ENCODE measurements at regions not wholly inside any gene's neighbourhood (a gene's known extent, or its start where the extent isn't known, plus 50 kb on each side); places are given as distances from the start of the nearest gene placed in this dataset.

DNA sequence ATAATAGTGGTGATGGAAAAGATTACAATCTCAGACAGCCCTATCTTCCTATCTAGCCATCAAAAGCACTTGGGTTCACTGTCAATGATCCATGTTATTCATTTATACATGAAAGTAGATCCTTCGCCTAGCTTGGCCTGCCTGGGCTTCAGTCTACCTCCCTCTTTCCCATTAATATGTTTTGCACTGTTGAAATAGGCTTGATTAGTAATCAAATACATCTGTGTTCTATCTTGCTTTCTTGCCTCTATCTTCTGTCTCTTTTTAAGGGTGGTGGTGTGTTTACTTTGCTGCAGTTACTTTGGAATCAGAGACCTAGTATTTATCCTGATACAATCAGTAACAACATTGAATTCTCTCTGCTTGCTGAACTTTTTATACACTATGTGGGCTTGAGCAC is 521.2 kb downstream of the TNS1 start:
- Mint-ChIP-seq H3K4me3 (no peak overlapping the region), H3K4me1 (no peaks in the 10 kb centered on the region), H3K27ac (no peak overlapping the region), H3K9me3 (ENCODE audit: insufficient read depth) (no peaks in the 10 kb centered on the region), H3K27me3 (peaks cover 29% of the 10 kb centered on the region)
- no CpG with 5 or more reads among the region's 1 CpG for WGBS (ENCODE audit: insufficient coverage)
- POLR2A ChIA-PET = no interaction called here
- no peak overlapping the region for H3K4me2 ChIP-seq (replicated peaks; ENCODE audit: low read depth, low read length, poor library complexity, severe bottlenecking)
- ATAC-seq (ENCODE audit: low read depth) (no peak), DNase-seq (no peak)
- CTCF ChIA-PET = no interaction called here
- no peaks in the 10 kb centered on the region for H4K20me1 ChIP-seq (ENCODE audit: control insufficient read depth, insufficient read depth, low read length, poor library complexity, severe bottlenecking)
- H3K9ac ChIP-seq (ENCODE audit: low read length) = no peak overlapping the region
- TF ChIP-seq, protein P1, sequence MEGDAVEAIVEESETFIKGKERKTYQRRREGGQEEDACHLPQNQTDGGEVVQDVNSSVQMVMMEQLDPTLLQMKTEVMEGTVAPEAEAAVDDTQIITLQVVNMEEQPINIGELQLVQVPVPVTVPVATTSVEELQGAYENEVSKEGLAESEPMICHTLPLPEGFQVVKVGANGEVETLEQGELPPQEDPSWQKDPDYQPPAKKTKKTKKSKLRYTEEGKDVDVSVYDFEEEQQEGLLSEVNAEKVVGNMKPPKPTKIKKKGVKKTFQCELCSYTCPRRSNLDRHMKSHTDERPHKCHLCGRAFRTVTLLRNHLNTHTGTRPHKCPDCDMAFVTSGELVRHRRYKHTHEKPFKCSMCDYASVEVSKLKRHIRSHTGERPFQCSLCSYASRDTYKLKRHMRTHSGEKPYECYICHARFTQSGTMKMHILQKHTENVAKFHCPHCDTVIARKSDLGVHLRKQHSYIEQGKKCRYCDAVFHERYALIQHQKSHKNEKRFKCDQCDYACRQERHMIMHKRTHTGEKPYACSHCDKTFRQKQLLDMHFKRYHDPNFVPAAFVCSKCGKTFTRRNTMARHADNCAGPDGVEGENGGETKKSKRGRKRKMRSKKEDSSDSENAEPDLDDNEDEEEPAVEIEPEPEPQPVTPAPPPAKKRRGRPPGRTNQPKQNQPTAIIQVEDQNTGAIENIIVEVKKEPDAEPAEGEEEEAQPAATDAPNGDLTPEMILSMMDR (IDR thresholded peaks at IDR 0.05) = no peak
- no peak for TF ChIP-seq EZH2 (IDR thresholded peaks at IDR 0.05; ENCODE audit: borderline replicate concordance, insufficient read depth, low read depth, low read length, poor library complexity, severe bottlenecking)
- no peak overlapping the region for H3K27ac ChIP-seq (ENCODE audit: low read length in 2 of 2)
- H3K4me3 ChIP-seq (ENCODE audit: control extremely low read depth in 1 of 5, extremely low read depth in 1 of 5, insufficient read depth in 1 of 5, low read depth in 2 of 5, low read length in 4 of 5) = no peak overlapping the region
- H3K27me3 ChIP-seq (replicated peaks in 1 of 4; ENCODE audit: control extremely low read depth in 1 of 4, control insufficient read depth in 3 of 4, insufficient read depth in 4 of 4, low read length in 3 of 4) = no peaks in the 10 kb centered on the region
- H2AFZ ChIP-seq (ENCODE audit: insufficient read depth, low read depth, low read length, poor library complexity, severe bottlenecking) = no peak overlapping the region
- intact Hi-C loops (cut with micrococcal nuclease) = no loop called here
- no peaks in the 10 kb centered on the region for H3K9me3 ChIP-seq (ENCODE audit: control extremely low read depth in 1 of 3, control insufficient read depth in 2 of 3, insufficient read depth in 1 of 3, low read length in 2 of 3)
- no peaks in the 10 kb centered on the region for H3K79me2 ChIP-seq (ENCODE audit: control insufficient read depth, insufficient read depth, low read length)
- no peaks in the 10 kb centered on the region for H3K4me1 ChIP-seq (ENCODE audit: control insufficient read depth in 2 of 2, insufficient read depth in 2 of 2, low read length in 2 of 2)
- H3K36me3 ChIP-seq (replicated peaks in 1 of 2; ENCODE audit: control extremely low read depth in 1 of 2, control insufficient read depth in 1 of 2, extremely low read depth in 1 of 2, insufficient read depth in 2 of 2, low read length in 1 of 2) = no peaks in the 10 kb centered on the region

DNA sequence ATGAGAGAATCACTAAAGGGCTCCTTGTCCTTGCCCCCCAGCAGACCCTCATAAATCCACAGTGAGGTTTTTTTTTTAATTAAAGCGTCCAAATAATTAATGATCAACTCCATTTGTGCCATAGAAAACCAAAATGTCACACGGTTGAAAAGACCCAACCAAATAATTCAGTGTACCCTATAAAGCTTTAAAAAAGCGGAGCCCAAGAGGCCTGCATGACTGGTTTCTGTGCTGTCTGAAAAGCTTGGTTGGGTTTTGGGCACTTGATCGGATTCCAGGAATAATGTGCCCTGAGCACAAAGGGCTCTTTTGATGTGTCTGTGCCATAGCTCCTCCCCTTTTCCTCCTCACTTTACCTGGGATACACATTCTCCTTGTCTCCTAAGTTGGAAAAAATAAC is 523.2 kb downstream of the TNS1 start:
- H3K27ac ChIP-seq (ENCODE audit: low read length in 2 of 2) = no peak overlapping the region
- POLR2A ChIA-PET = no interaction called here
- H3K27me3 ChIP-seq (replicated peaks in 1 of 4; ENCODE audit: control extremely low read depth in 1 of 4, control insufficient read depth in 3 of 4, insufficient read depth in 4 of 4, low read length in 3 of 4) = no peaks in the 10 kb centered on the region
- no peaks in the 10 kb centered on the region for H3K36me3 ChIP-seq (replicated peaks in 1 of 2; ENCODE audit: control extremely low read depth in 1 of 2, control insufficient read depth in 1 of 2, extremely low read depth in 1 of 2, insufficient read depth in 2 of 2, low read length in 1 of 2)
- no peaks in the 10 kb centered on the region for H3K79me2 ChIP-seq (ENCODE audit: control insufficient read depth, insufficient read depth, low read length)
- no peak overlapping the region for H3K9ac ChIP-seq (ENCODE audit: low read length)
- intact Hi-C loops (cut with micrococcal nuclease) = no loop called here
- H3K4me3 Mint-ChIP-seq = no peak overlapping the region
- CTCF ChIA-PET = no interaction called here
- no peaks in the 10 kb centered on the region for H3K9me3 ChIP-seq (ENCODE audit: control extremely low read depth in 1 of 3, control insufficient read depth in 2 of 3, insufficient read depth in 1 of 3, low read length in 2 of 3)
- H3K4me1 ChIP-seq (ENCODE audit: control insufficient read depth in 2 of 2, insufficient read depth in 2 of 2, low read length in 2 of 2) = no peaks in the 10 kb centered on the region
- no peaks in the 10 kb centered on the region for H3K4me1 Mint-ChIP-seq
- peaks cover 24% of the 10 kb centered on the region for H3K27me3 Mint-ChIP-seq
- WGBS (ENCODE audit: insufficient coverage) = no CpG with 5 or more reads among the region's 4 CpGs
- no peaks in the 10 kb centered on the region for H4K20me1 ChIP-seq (ENCODE audit: control insufficient read depth, insufficient read depth, low read length, poor library complexity, severe bottlenecking)
- H2AFZ ChIP-seq (ENCODE audit: insufficient read depth, low read depth, low read length, poor library complexity, severe bottlenecking) = no peak overlapping the region
- no peaks in the 10 kb centered on the region for H3K9me3 Mint-ChIP-seq (ENCODE audit: insufficient read depth)
- no peak for TF ChIP-seq EZH2 (IDR thresholded peaks at IDR 0.05; ENCODE audit: borderline replicate concordance, insufficient read depth, low read depth, low read length, poor library complexity, severe bottlenecking)
- TF ChIP-seq, protein P1 (IDR thresholded peaks at IDR 0.05) = no peak
- ATAC-seq (ENCODE audit: low read depth) = no peak
- no peak overlapping the region for H3K4me3 ChIP-seq (ENCODE audit: control extremely low read depth in 1 of 5, extremely low read depth in 1 of 5, insufficient read depth in 1 of 5, low read depth in 2 of 5, low read length in 4 of 5)
- H3K4me2 ChIP-seq (replicated peaks; ENCODE audit: low read depth, low read length, poor library complexity, severe bottlenecking) = no peak overlapping the region
- DNase-seq = no peak
- no peak overlapping the region for H3K27ac Mint-ChIP-seq
